PC-9 (cell line): ENCODE measurements at regions not wholly inside any gene's neighbourhood (a gene's known extent, or its start where the extent isn't known, plus 50 kb on each side); places are given as distances from the start of the nearest gene placed in this dataset.

ENCODE experiments used
- CTCF ChIP-seq: fragments of 200-600 bp; sonication (generic); conservative IDR thresholded peaks from 2 replicates; pipeline ENCODE4 v1.6.1; 2017; ENCODE audit warnings: mixed run types, antibody characterized with exemption, mild to moderate bottlenecking, moderate library complexity
- EZH2 ChIP-seq: fragments of 200-600 bp; sonication (generic); IDR thresholded peaks from 2 replicates; pipeline ENCODE4 v1.8.0; 2017; ENCODE audit warnings: antibody characterized with exemption, low read depth

- TF ChIP-seq CTCF, result no peak
- no peak for TF ChIP-seq EZH2
Observed at GRCh38 chr2:215764441-215765048, 248.8 kb downstream of the MREG start.
